Endothelial cell of umbilical vein (primary cell): ENCODE measurements at regions not wholly inside any gene's neighbourhood (a gene's known extent, or its start where the extent isn't known, plus 50 kb on each side); places are given as distances from the start of the nearest gene placed in this dataset.

ENCODE experiments used
- BruUV-seq: library from RNA; stranded (reverse); fragments of 400-500 nt; replicated peaks from 2 replicates; lab custom pipeline; 2021; lab: Mats Ljungman, UMichigan
- CTCF ChIA-PET: fragments of 300-600, 350-600 bp; sonication (Branson Sonifier 250); formaldehyde crosslinking; loops from one replicate; lab custom pipeline; 2021; ENCODE audit warnings: antibody characterized with exemption, inconsistent platforms; lab: Charles Lee
- POLR2A ChIA-PET: fragments of 300-600, 350-600 bp; sonication (Branson Sonifier 250); formaldehyde crosslinking; loops from one replicate; lab custom pipeline; 2021; ENCODE audit warnings: antibody characterized with exemption, inconsistent platforms; lab: Charles Lee
- DNase-seq: peaks from one replicate; pipeline ENCODE4 v3.0.0-alpha.2; 2011; ENCODE audit warnings: low read depth, low spot score
- FAIRE-seq: peaks from 2 replicates; lab custom pipeline; 2011; peaks lifted over from hg19 to GRCh38; lab: Jason Lieb, UNC
- H2AFZ ChIP-seq: 2 replicates; pipeline ENCODE4 v1.6.0; 2012; ENCODE audit warnings: low read depth, low read length, control low read depth, inconsistent platforms
- H3K27ac ChIP-seq: 2 replicates; pipeline ENCODE4 v1.5.1; 2011; ENCODE audit warnings: low read depth, mild to moderate bottlenecking, control low read depth, low read length, moderate library complexity; ENCODE audit not compliant: insufficient read depth
- H3K27me3 ChIP-seq, 2 experiments: 2 replicates each; pipeline versions ENCODE4 v1.6.0 to v1.6.1; 2011; ENCODE audit warnings: low read length in 2 of 2, mixed read lengths in 1 of 2; ENCODE audit not compliant: control insufficient read depth in 2 of 2, insufficient read depth in 2 of 2
- H3K36me3 ChIP-seq, 2 experiments: 2 replicates in 1 of 2; 3 replicates in 1 of 2; pipeline ENCODE4 v1.5.1; 2011; ENCODE audit warnings: low read length in 2 of 2, mild to moderate bottlenecking in 1 of 2, moderate library complexity in 1 of 2; ENCODE audit not compliant: control insufficient read depth in 2 of 2, insufficient read depth in 2 of 2; ENCODE audit errors: extremely low read depth in 1 of 2
- H3K4me1 ChIP-seq: 3 replicates; pipeline ENCODE4 v1.5.1; 2011; ENCODE audit warnings: mild to moderate bottlenecking, low read length; ENCODE audit not compliant: control insufficient read depth, insufficient read depth; ENCODE audit errors: extremely low read depth
- H3K4me2 ChIP-seq: 2 replicates; pipeline ENCODE4 v1.6.1; 2011; ENCODE audit warnings: low read length, control low read depth, mixed read lengths; ENCODE audit not compliant: insufficient read depth
- H3K4me3 ChIP-seq, 3 experiments: fragments of 200-600 bp in 1 of 3; sonication (generic), shearing (Covaris generic) in 1 of 3; replicated peaks in 1 of 3; 2 replicates each; pipeline ENCODE4 v1.5.1; 2011 to 2016; ENCODE audit warnings: control low read depth in 3 of 3, low read length in 3 of 3, mild to moderate bottlenecking in 2 of 3, inconsistent platforms in 1 of 3, low read depth in 1 of 3, moderate library complexity in 1 of 3; ENCODE audit not compliant: insufficient read depth in 1 of 3
- H3K79me2 ChIP-seq: 2 replicates; pipeline ENCODE4 v1.6.0; 2012; ENCODE audit warnings: low read length, inconsistent platforms; ENCODE audit not compliant: control insufficient read depth, insufficient read depth
- H3K9ac ChIP-seq: replicated peaks from 2 replicates; pipeline ENCODE3; 2011; ENCODE audit warnings: low read length, control low read depth; ENCODE audit not compliant: insufficient read depth; ENCODE audit errors: extremely low read depth
- H3K9me1 ChIP-seq: replicated peaks from 3 replicates; pipeline ENCODE4 v1.6.0; 2011; ENCODE audit warnings: mild to moderate bottlenecking, low read length; ENCODE audit not compliant: control insufficient read depth, insufficient read depth; ENCODE audit errors: extremely low read depth
- H3K9me3 ChIP-seq: replicated peaks from 2 replicates; pipeline ENCODE4 v1.5.1; 2012; ENCODE audit warnings: low read length, inconsistent platforms; ENCODE audit not compliant: control insufficient read depth, insufficient read depth
- H4K20me1 ChIP-seq: replicated peaks from 2 replicates; pipeline ENCODE3; 2011; ENCODE audit warnings: mild to moderate bottlenecking, low read length; ENCODE audit not compliant: control insufficient read depth, insufficient read depth; ENCODE audit errors: extremely low read depth
- FOS ChIP-seq: IDR thresholded peaks from 2 replicates; pipeline ENCODE4 v1.6.1; 2011; ENCODE audit warnings: mild to moderate bottlenecking, low read length, moderate library complexity, borderline replicate concordance; ENCODE audit not compliant: insufficient read depth
- GATA2 ChIP-seq: IDR thresholded peaks from 2 replicates; pipeline ENCODE4 v1.7.0; 2011; ENCODE audit warnings: low read depth, mild to moderate bottlenecking, moderate library complexity, mixed read lengths, low read length; ENCODE audit not compliant: insufficient read length, insufficient read depth
- JUN ChIP-seq: IDR thresholded peaks from 2 replicates; pipeline ENCODE4 v1.6.1; 2011; ENCODE audit warnings: borderline replicate concordance, low read depth; ENCODE audit not compliant: insufficient read length, insufficient read depth
- POLR2A ChIP-seq: IDR thresholded peaks from 2 replicates; pipeline ENCODE4 v1.6.1; 2012; ENCODE audit warnings: low read depth, mild to moderate bottlenecking, control low read depth, low read length
- dilution Hi-C: fragments of 300-500 bp; cut with MboI; formaldehyde crosslinking; loops from one replicate; pipeline ENCODE4 v1.15.0; 2019; ENCODE audit warnings: low sequenced_read_pairs; ENCODE audit not compliant: extremely low pct_ligation_motif_present
- intact Hi-C: fragments of 100-400 bp; cut with micrococcal nuclease; formaldehyde crosslinking; loops from one replicate; pipeline ENCODE4 v1.10.0; 2022
- TF ChIP-seq, protein P1 (sequence below): IDR thresholded peaks from 2 replicates; pipeline ENCODE4 v1.6.1; 2011; ENCODE audit not compliant: insufficient read depth, insufficient read length
- TF ChIP-seq, protein P2 (sequence below), 2 donors: IDR thresholded peaks; 1 replicate in 1 of 2; 2 replicates in 1 of 2; pipeline ENCODE4 v1.5.1; 2011; ENCODE audit warnings: low read length in 2 of 2, mild to moderate bottlenecking in 2 of 2, moderate library complexity in 2 of 2, control low read depth in 1 of 2, inconsistent platforms in 1 of 2, low read depth in 1 of 2; ENCODE audit not compliant: insufficient read depth in 1 of 2; ENCODE audit errors: extremely low read depth in 1 of 2

DNA sequence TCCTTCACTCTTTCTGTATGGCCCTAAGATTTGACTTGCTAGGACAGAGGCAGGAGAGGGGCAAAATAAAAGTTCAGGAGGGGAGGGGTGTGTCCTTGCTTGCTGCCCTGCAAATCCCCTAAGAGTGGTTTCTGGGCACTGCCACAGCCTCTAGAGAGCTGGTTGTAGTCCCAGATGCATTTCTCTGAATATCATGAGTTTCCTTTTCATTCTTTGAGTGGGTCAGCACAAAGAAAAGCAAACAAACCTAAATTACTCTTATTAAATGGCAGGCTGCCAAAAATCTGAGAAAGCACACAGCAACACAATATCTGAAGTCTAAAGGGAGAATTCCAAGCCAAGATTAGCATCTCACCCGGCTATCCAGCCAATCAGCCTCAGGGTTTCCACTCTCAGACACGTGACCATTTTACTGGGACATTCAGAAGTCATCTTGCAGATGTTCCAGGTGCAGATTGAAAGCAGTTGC lies 919.3 kb downstream of the TUSC7 start:
- TF ChIP-seq FOS (peak; percentile 4), GATA2 (peak; percentile 91), JUN (no peak), POLR2A (no peak)
- TF ChIP-seq, protein P1, sequence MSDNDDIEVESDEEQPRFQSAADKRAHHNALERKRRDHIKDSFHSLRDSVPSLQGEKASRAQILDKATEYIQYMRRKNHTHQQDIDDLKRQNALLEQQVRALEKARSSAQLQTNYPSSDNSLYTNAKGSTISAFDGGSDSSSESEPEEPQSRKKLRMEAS, result peak; percentile 45
- TF ChIP-seq, protein P2, sequence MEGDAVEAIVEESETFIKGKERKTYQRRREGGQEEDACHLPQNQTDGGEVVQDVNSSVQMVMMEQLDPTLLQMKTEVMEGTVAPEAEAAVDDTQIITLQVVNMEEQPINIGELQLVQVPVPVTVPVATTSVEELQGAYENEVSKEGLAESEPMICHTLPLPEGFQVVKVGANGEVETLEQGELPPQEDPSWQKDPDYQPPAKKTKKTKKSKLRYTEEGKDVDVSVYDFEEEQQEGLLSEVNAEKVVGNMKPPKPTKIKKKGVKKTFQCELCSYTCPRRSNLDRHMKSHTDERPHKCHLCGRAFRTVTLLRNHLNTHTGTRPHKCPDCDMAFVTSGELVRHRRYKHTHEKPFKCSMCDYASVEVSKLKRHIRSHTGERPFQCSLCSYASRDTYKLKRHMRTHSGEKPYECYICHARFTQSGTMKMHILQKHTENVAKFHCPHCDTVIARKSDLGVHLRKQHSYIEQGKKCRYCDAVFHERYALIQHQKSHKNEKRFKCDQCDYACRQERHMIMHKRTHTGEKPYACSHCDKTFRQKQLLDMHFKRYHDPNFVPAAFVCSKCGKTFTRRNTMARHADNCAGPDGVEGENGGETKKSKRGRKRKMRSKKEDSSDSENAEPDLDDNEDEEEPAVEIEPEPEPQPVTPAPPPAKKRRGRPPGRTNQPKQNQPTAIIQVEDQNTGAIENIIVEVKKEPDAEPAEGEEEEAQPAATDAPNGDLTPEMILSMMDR (IDR thresholded peaks at IDR 0.05; ENCODE audit: extremely low read depth in 1 of 2, insufficient read depth in 1 of 2, low read depth in 1 of 2, low read length in 2 of 2), result no peak
- CTCF ChIA-PET, result interaction anchor here (1.6 kb wide), 1 partner anchor 10 kb away, joined by 4 read pairs; no protein-coding TSS in a partner anchor
- intact Hi-C loops (loop anchor here (5.0 to 10.0 kb wide), 3 partner anchors 63 to 594 kb away; no protein-coding TSS in a partner anchor), dilution Hi-C loops (no loop called here)
- FAIRE-seq, result peak; percentile 90
- peak overlapping the region; percentile 71 for H3K27ac ChIP-seq
- H3K36me3 ChIP-seq, result no peaks in the 10 kb centered on the region
- H3K79me2 ChIP-seq, result no peaks in the 10 kb centered on the region
- H3K4me2 ChIP-seq, result peak overlapping the region; percentile 64
- H3K4me1 ChIP-seq, result peaks cover 14% of the 10 kb centered on the region
- peak overlapping the region; percentile 40 for H3K9ac ChIP-seq
- no peaks in the 10 kb centered on the region for H4K20me1 ChIP-seq
- H3K9me1 ChIP-seq, result no peaks in the 10 kb centered on the region
- H2AFZ ChIP-seq, result peak overlapping the region; percentile 89
- no peaks in the 10 kb centered on the region for H3K9me3 ChIP-seq
- peak; percentile 95 for DNase-seq
- H3K4me3 ChIP-seq, result no peak overlapping the region
- POLR2A ChIA-PET, result no interaction called here
- no peaks in the 10 kb centered on the region for H3K27me3 ChIP-seq
- BruUV-seq, result no TSS peak
